Karpas-422 (cell line): ENCODE measurements at regions not wholly inside any gene's neighbourhood (a gene's known extent, or its start where the extent isn't known, plus 50 kb on each side); places are given as distances from the start of the nearest gene placed in this dataset.

ENCODE experiments used
- DNase-seq: peaks from one replicate; pipeline ENCODE4 v3.0.0-alpha.2; 2015
- H2AFZ ChIP-seq: fragments of 200-600 bp; sonication (generic); 2 replicates; pipeline ENCODE4 v1.6.1; 2014; ENCODE audit warnings: antibody characterized with exemption, low read length, mixed read lengths
- H3K27ac ChIP-seq: fragments of 200-600 bp; sonication (generic); 2 replicates; pipeline ENCODE4 v1.5.1; 2014; ENCODE audit warnings: mild to moderate bottlenecking, low read length, moderate library complexity
- H3K27me3 ChIP-seq: fragments of 200-600 bp; sonication (generic); 2 replicates; pipeline ENCODE4 v1.6.1; 2014; ENCODE audit warnings: low read length, mixed read lengths
- H3K36me3 ChIP-seq: fragments of 200-600 bp; sonication (generic); 2 replicates; pipeline ENCODE4 v1.6.1; 2014; ENCODE audit warnings: low read length, mixed read lengths; ENCODE audit not compliant: insufficient read depth
- H3K4me1 ChIP-seq: fragments of 200-600 bp; sonication (generic); 2 replicates; pipeline ENCODE4 v1.6.1; 2014; ENCODE audit warnings: mild to moderate bottlenecking, low read length, mixed read lengths
- H3K4me2 ChIP-seq: fragments of 200-600 bp; sonication (generic); 2 replicates; pipeline ENCODE4 v1.6.1; 2014; ENCODE audit warnings: low read length, low read depth, mild to moderate bottlenecking; ENCODE audit not compliant: poor library complexity, severe bottlenecking
- H3K4me3 ChIP-seq: fragments of 200-600 bp; sonication (generic); 2 replicates; pipeline ENCODE4 v1.5.1; 2014; ENCODE audit warnings: mild to moderate bottlenecking, antibody characterized with exemption, low read length, mixed read lengths
- H3K79me2 ChIP-seq: fragments of 200-600 bp; sonication (generic); 2 replicates; pipeline ENCODE4 v1.6.1; 2014; ENCODE audit warnings: mild to moderate bottlenecking, low read length, mixed read lengths
- H3K9ac ChIP-seq: fragments of 200-600 bp; sonication (generic); 2 replicates; pipeline ENCODE4 v1.6.0; 2014; ENCODE audit warnings: low read length
- H3K9me2 ChIP-seq: fragments of 200-600 bp; sonication (generic), shearing (Covaris generic); replicated peaks from 2 replicates; pipeline ENCODE4 v1.6.0; 2014; ENCODE audit warnings: mild to moderate bottlenecking, low read length, moderate library complexity; ENCODE audit not compliant: insufficient read depth
- H3K9me3 ChIP-seq: fragments of 300-700, 200-600 bp; sonication (generic); 2 replicates; pipeline ENCODE4 v1.6.1; 2014; ENCODE audit warnings: low read length, mixed read lengths
- H4K20me1 ChIP-seq: fragments of 200-600 bp; sonication (generic); 2 replicates; pipeline ENCODE4 v1.6.1; 2014; ENCODE audit warnings: mild to moderate bottlenecking, antibody characterized with exemption, low read length, low read depth; ENCODE audit not compliant: insufficient read depth

- Histone ChIP-seq H3K9me2 (no peaks in the 10 kb centered on the region), H3K36me3 (no peaks in the 10 kb centered on the region), H3K27ac (no peak overlapping the region), H2AFZ (no peak overlapping the region), H3K4me1 (no peaks in the 10 kb centered on the region), H3K4me3 (no peak overlapping the region), H3K79me2 (no peaks in the 10 kb centered on the region), H3K9me3 (no peaks in the 10 kb centered on the region), H4K20me1 (no peaks in the 10 kb centered on the region), H3K4me2 (no peak overlapping the region), H3K9ac (no peak overlapping the region), H3K27me3 (no peaks in the 10 kb centered on the region)
- DNase-seq: no peak
These were observed 121.3 kb upstream of the PTPN1 start for GRCh38 chr20:50388733-50389437.

- H4K20me1 ChIP-seq: no peaks in the 10 kb centered on the region
- DNase-seq: no peak
- H3K9me3 ChIP-seq: no peaks in the 10 kb centered on the region
- no peaks in the 10 kb centered on the region for H3K27me3 ChIP-seq
- H3K36me3 ChIP-seq: no peaks in the 10 kb centered on the region
- H3K9ac ChIP-seq: no peak overlapping the region
- H3K79me2 ChIP-seq: no peaks in the 10 kb centered on the region
- no peak overlapping the region for H3K27ac ChIP-seq
- H2AFZ ChIP-seq: no peak overlapping the region
- no peak overlapping the region for H3K4me2 ChIP-seq
- H3K9me2 ChIP-seq: no peaks in the 10 kb centered on the region
- H3K4me1 ChIP-seq: no peaks in the 10 kb centered on the region
- no peak overlapping the region for H3K4me3 ChIP-seq
These were observed 120.8 kb upstream of the PTPN1 start for GRCh38 chr20:50389438-50389807.

DNA sequence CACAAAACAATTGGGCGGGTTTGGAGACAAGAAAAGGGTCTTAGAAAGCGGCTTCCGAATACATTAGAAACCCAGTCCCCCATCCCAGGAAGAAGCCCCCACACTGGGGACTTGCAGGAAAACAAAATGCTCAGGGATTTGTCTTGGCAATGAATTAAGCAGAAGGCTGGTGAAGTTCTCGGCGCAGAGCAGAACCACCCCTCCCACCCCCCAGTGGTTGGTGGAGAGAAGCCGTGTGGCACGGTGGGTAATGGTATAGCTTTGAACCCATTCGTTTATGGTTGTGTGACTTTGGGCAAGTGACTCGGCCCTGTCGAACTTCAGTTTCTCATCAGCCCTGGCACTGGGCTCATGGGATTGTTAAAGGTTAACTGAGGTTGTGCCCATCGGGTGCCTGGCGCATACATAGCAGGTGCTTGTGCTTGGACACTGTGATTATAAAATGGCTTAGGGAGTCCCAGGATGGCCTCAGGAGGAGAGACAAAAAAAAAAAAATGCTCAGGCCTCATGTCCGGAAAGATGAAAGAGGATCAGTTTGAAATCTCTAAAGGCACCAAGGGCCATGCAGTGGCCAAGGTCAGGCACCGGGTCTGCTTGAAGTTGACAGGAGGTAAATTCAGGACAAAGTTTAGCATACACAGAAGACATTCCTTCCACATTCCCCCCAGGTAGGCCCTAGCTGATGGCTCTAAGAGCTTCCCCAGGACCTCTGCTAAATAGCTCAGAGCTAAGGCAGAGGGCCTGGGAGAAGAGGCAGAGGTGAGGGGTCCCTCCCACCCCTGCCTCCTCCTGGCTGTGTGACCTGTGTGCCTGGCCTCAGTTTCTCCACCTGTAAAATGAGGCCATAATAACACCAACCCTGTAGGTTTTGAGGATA lies 120.1 kb upstream of the PTPN1 start:
- no peak overlapping the region for H3K4me2 ChIP-seq
- no peaks in the 10 kb centered on the region for H3K36me3 ChIP-seq
- no peaks in the 10 kb centered on the region for H3K9me2 ChIP-seq
- H3K27me3 ChIP-seq: no peaks in the 10 kb centered on the region
- no peaks in the 10 kb centered on the region for H4K20me1 ChIP-seq
- no peak overlapping the region for H2AFZ ChIP-seq
- no peaks in the 10 kb centered on the region for H3K9me3 ChIP-seq
- no peaks in the 10 kb centered on the region for H3K4me1 ChIP-seq
- no peak overlapping the region for H3K27ac ChIP-seq
- H3K4me3 ChIP-seq: no peak overlapping the region
- H3K79me2 ChIP-seq: no peaks in the 10 kb centered on the region
- DNase-seq: no peak
- no peak overlapping the region for H3K9ac ChIP-seq

DNA sequence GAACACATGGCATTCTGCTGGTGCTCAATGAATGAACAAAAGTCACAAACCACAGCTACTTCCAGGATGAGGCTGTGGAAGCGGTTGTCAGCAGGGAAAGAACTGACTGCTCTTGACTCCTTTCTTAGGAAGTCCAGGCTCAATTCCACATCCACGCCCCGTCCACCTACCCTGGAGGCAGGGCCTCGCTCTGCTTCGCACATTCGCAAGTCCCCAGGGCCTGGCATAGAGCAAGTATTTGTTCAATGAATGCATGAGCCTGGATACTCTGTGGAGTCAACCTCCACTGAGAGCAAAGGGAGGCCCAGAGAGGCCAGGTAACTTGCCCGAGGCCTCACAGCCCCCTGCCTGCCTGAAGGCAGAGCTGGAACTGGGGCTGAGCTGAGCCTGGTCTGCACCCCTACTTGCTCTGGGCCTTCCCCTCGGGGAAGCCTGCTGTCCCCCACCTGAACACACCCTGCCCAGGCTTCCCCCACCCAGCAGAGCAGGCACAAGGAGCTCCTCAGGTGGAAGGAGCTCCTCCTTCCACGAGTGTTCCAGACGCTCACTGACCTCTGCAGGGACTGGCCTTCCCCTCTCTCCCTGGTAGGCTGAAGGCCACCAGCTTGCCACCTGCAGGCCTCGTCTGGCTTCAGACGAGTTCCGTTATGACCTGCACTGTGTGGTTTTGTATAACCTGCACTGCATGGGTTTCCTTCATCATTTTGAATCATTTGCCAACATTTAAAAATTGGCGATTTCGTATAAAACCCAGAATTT lies 119.3 kb upstream of the PTPN1 start:
- no peak overlapping the region for H2AFZ ChIP-seq
- no peaks in the 10 kb centered on the region for H3K4me1 ChIP-seq
- no peaks in the 10 kb centered on the region for H4K20me1 ChIP-seq
- H3K36me3 ChIP-seq: no peaks in the 10 kb centered on the region
- H3K79me2 ChIP-seq: no peaks in the 10 kb centered on the region
- H3K9ac ChIP-seq: no peak overlapping the region
- H3K27me3 ChIP-seq: no peaks in the 10 kb centered on the region
- no peak overlapping the region for H3K4me2 ChIP-seq
- H3K4me3 ChIP-seq: no peak overlapping the region
- no peak overlapping the region for H3K27ac ChIP-seq
- no peak for DNase-seq
- H3K9me2 ChIP-seq: no peaks in the 10 kb centered on the region
- no peaks in the 10 kb centered on the region for H3K9me3 ChIP-seq

- Histone ChIP-seq H3K27ac (no peak overlapping the region), H2AFZ (no peak overlapping the region), H3K9me3 (no peaks in the 10 kb centered on the region), H3K79me2 (no peaks in the 10 kb centered on the region), H3K9ac (no peak overlapping the region), H3K4me1 (no peaks in the 10 kb centered on the region), H3K36me3 (no peaks in the 10 kb centered on the region), H3K4me3 (no peak overlapping the region), H4K20me1 (no peaks in the 10 kb centered on the region), H3K4me2 (no peak overlapping the region), H3K27me3 (no peaks in the 10 kb centered on the region), H3K9me2 (no peaks in the 10 kb centered on the region)
- no peak for DNase-seq
These were observed 118.6 kb upstream of the PTPN1 start for GRCh38 chr20:50391444-50392137.

DNA sequence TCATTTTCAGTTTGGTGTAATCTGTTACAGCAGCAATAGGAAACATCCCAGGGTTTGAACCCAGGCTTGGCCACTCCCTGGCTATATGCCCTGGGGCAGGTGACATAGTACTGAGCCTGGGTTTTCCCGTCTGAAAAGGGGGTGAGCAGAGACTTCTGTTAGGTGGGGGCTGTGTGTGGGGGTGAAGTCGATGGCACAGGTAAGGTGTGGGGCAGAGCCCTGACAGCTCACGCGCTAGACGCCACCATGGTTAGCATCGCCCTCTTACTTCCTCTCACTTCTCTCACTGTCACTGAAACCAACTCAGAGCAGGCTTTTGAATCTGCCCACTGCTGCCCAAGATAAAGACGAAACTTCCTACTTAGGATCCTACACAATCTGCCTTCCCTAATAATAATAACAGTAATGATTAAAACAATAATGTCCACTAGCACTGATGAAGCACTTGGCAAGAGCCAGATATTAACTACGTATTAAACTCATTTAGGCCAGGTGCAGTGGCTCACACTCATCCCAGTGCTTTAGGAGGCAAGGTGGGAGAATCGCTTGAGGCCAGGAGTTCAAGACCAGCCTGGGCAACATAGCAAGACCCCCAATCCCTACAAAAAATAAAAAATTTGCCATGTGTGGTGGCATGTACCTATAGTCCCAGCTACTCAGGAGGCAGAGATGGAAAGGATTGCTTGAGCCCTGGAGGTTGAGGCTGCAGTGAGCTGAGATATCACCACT lies 117.9 kb upstream of the PTPN1 start:
- H3K27ac ChIP-seq: no peak overlapping the region
- no peaks in the 10 kb centered on the region for H3K4me1 ChIP-seq
- H3K9me2 ChIP-seq: no peaks in the 10 kb centered on the region
- DNase-seq: no peak
- H4K20me1 ChIP-seq: no peaks in the 10 kb centered on the region
- no peak overlapping the region for H3K4me3 ChIP-seq
- H2AFZ ChIP-seq: no peak overlapping the region
- H3K9ac ChIP-seq: no peak overlapping the region
- no peaks in the 10 kb centered on the region for H3K9me3 ChIP-seq
- no peak overlapping the region for H3K4me2 ChIP-seq
- H3K36me3 ChIP-seq: no peaks in the 10 kb centered on the region
- no peaks in the 10 kb centered on the region for H3K27me3 ChIP-seq
- no peaks in the 10 kb centered on the region for H3K79me2 ChIP-seq

DNA sequence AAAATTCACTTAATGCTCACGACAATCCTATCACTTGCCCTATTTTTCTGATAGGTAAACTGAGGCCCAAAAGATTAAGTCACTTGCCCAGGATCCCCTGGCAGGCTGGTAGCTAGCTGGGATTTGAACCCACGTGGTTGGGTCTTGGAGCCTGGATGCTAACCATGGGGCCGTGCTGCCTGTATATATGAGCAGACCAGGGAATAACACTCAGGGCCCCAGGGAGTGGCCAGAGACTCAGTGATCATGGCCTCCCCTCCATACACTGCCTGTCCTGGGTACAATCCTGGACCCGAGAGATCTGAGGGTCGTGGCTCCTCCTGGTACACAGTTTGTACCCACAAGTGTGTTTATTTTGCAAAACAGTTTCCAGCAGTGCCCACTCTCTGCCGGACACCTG lies 116.9 kb upstream of the PTPN1 start:
- no peak overlapping the region for H3K4me3 ChIP-seq
- no peak overlapping the region for H2AFZ ChIP-seq
- no peaks in the 10 kb centered on the region for H3K36me3 ChIP-seq
- no peak overlapping the region for H3K4me2 ChIP-seq
- H3K79me2 ChIP-seq: no peaks in the 10 kb centered on the region
- H3K9me2 ChIP-seq: no peaks in the 10 kb centered on the region
- no peak for DNase-seq
- no peaks in the 10 kb centered on the region for H3K4me1 ChIP-seq
- no peak overlapping the region for H3K27ac ChIP-seq
- H3K27me3 ChIP-seq: no peaks in the 10 kb centered on the region
- no peak overlapping the region for H3K9ac ChIP-seq
- no peaks in the 10 kb centered on the region for H3K9me3 ChIP-seq
- no peaks in the 10 kb centered on the region for H4K20me1 ChIP-seq
